ENCODE measurements at regions not wholly inside any gene's neighbourhood (a gene's known extent, or its start where the extent isn't known, plus 50 kb on each side); places are given as distances from the start of the nearest gene placed in this dataset.
"Not testable (repeated sequence)": the region's sequence is repeated elsewhere in the genome, so short reads cannot be mapped to it uniquely, and the experiment has no call there.

GRCh38 chr15:95150466-95150865, 919.1 kb downstream of the MCTP2 start:
- Histone ChIP-seq H3K27me3 (ENCODE audit: insufficient read depth, low read length) (no peaks in the 10 kb centered on the region), H4K8ac (ENCODE audit: low read depth, low read length) (no peak overlapping the region), H3K9ac (ENCODE audit: low read length) (no peak overlapping the region), H4K91ac (ENCODE audit: low read depth, low read length) (no peak overlapping the region), H3K4me1 (ENCODE audit: control insufficient read depth in 1 of 2, insufficient read depth in 2 of 2, low read length in 2 of 2) (no peaks in the 10 kb centered on the region), H3K4me2 (ENCODE audit: low read length) (no peak overlapping the region), H2BK120ac (ENCODE audit: insufficient read depth, low read length, poor library complexity) (no peak overlapping the region), H3K18ac (ENCODE audit: low read length) (no peak overlapping the region), H3K4me3 (ENCODE audit: low read depth, low read length) (no peak overlapping the region), H3K23ac (ENCODE audit: low read length) (no peak overlapping the region), H2AK5ac (ENCODE audit: low read length) (no peak overlapping the region), H3K4ac (ENCODE audit: low read depth, low read length) (no peak overlapping the region), H4K12ac (ENCODE audit: low read depth, low read length) (no peak overlapping the region), H2BK5ac (ENCODE audit: low read depth, low read length, poor library complexity) (no peak overlapping the region), H3K79me2 (ENCODE audit: control insufficient read depth, insufficient read depth, low read length, poor library complexity) (no peaks in the 10 kb centered on the region), H3K9me3 (ENCODE audit: insufficient read depth, low read depth, low read length) (no peaks in the 10 kb centered on the region), H2AFZ (ENCODE audit: insufficient read depth, low read length, poor library complexity) (no peak overlapping the region), H3K27ac (ENCODE audit: low read depth, low read length) (no peak overlapping the region), H3K79me1 (ENCODE audit: low read length) (no peaks in the 10 kb centered on the region), H2BK12ac (ENCODE audit: low read length) (no peak overlapping the region), H3K14ac (ENCODE audit: low read length) (no peak overlapping the region), H3K36me3 (ENCODE audit: control insufficient read depth in 1 of 2, insufficient read depth in 2 of 2, low read length in 2 of 2) (no peaks in the 10 kb centered on the region)
- DNase-seq: no peak
- WGBS (ENCODE audit: extremely low coverage, insufficient coverage, insufficient read length): no CpG with 5 or more reads among the region's 10 CpGs

- Histone ChIP-seq H3K27me3 (ENCODE audit: insufficient read depth, low read length) (no peaks in the 10 kb centered on the region), H3K79me2 (ENCODE audit: control insufficient read depth, insufficient read depth, low read length, poor library complexity) (no peaks in the 10 kb centered on the region), H3K27ac (ENCODE audit: low read depth, low read length) (no peak overlapping the region), H3K14ac (ENCODE audit: low read length) (no peak overlapping the region), H4K8ac (ENCODE audit: low read depth, low read length) (no peak overlapping the region), H2BK5ac (ENCODE audit: low read depth, low read length, poor library complexity) (no peak overlapping the region), H2BK12ac (ENCODE audit: low read length) (no peak overlapping the region), H3K4me1 (ENCODE audit: control insufficient read depth in 1 of 2, insufficient read depth in 2 of 2, low read length in 2 of 2) (no peaks in the 10 kb centered on the region), H2AK5ac (ENCODE audit: low read length) (no peak overlapping the region), H4K12ac (ENCODE audit: low read depth, low read length) (no peak overlapping the region), H3K4me2 (ENCODE audit: low read length) (no peak overlapping the region), H2BK120ac (ENCODE audit: insufficient read depth, low read length, poor library complexity) (no peak overlapping the region), H3K36me3 (ENCODE audit: control insufficient read depth in 1 of 2, insufficient read depth in 2 of 2, low read length in 2 of 2) (no peaks in the 10 kb centered on the region), H3K79me1 (ENCODE audit: low read length) (no peaks in the 10 kb centered on the region), H2AFZ (ENCODE audit: insufficient read depth, low read length, poor library complexity) (no peak overlapping the region), H3K9ac (ENCODE audit: low read length) (no peak overlapping the region), H3K9me3 (ENCODE audit: insufficient read depth, low read depth, low read length) (no peaks in the 10 kb centered on the region), H3K23ac (ENCODE audit: low read length) (no peak overlapping the region), H4K91ac (ENCODE audit: low read depth, low read length) (no peak overlapping the region), H3K4ac (ENCODE audit: low read depth, low read length) (no peak overlapping the region), H3K18ac (ENCODE audit: low read length) (no peak overlapping the region), H3K4me3 (ENCODE audit: low read depth, low read length) (no peak overlapping the region)
- peak in 1 of 2 donors; percentile 56 for DNase-seq
- no CpG with 5 or more reads among the region's 1 CpG for WGBS (ENCODE audit: extremely low coverage, insufficient coverage, insufficient read length)
These were observed 921.4 kb downstream of the MCTP2 start for GRCh38 chr15:95152741-95153140.

- not testable (repeated sequence) for H2AFZ ChIP-seq (ENCODE audit: insufficient read depth, low read length, poor library complexity); H2BK12ac ChIP-seq (ENCODE audit: low read length); H3K4me3 ChIP-seq (ENCODE audit: low read depth, low read length); H2BK120ac ChIP-seq (ENCODE audit: insufficient read depth, low read length, poor library complexity); H3K9ac ChIP-seq (ENCODE audit: low read length); DNase-seq; H3K4me1 ChIP-seq (ENCODE audit: control insufficient read depth in 1 of 2, insufficient read depth in 2 of 2, low read length in 2 of 2); H2BK5ac ChIP-seq (ENCODE audit: low read depth, low read length, poor library complexity); H4K8ac ChIP-seq (ENCODE audit: low read depth, low read length); H3K14ac ChIP-seq (ENCODE audit: low read length); H3K27ac ChIP-seq (ENCODE audit: low read depth, low read length); H3K9me3 ChIP-seq (ENCODE audit: insufficient read depth, low read depth, low read length); H3K79me2 ChIP-seq (ENCODE audit: control insufficient read depth, insufficient read depth, low read length, poor library complexity); H4K91ac ChIP-seq (ENCODE audit: low read depth, low read length); H3K4ac ChIP-seq (ENCODE audit: low read depth, low read length); H3K23ac ChIP-seq (ENCODE audit: low read length); H3K27me3 ChIP-seq (ENCODE audit: insufficient read depth, low read length); H3K4me2 ChIP-seq (ENCODE audit: low read length); H3K18ac ChIP-seq (ENCODE audit: low read length); H3K36me3 ChIP-seq (ENCODE audit: control insufficient read depth in 1 of 2, insufficient read depth in 2 of 2, low read length in 2 of 2); H3K79me1 ChIP-seq (ENCODE audit: low read length); H2AK5ac ChIP-seq (ENCODE audit: low read length); H4K12ac ChIP-seq (ENCODE audit: low read depth, low read length)
- no CpG with 5 or more reads among the region's 2 CpGs for WGBS (ENCODE audit: extremely low coverage, insufficient coverage, insufficient read length)
These were observed 921.8 kb downstream of the MCTP2 start for GRCh38 chr15:95153201-95153600.

GRCh38 chr15:95160316-95160715, 929.0 kb downstream of the MCTP2 start:
- H3K18ac ChIP-seq (ENCODE audit: low read length): no peak overlapping the region
- no peaks in the 10 kb centered on the region for H3K79me1 ChIP-seq (ENCODE audit: low read length)
- no peak overlapping the region for H2BK120ac ChIP-seq (ENCODE audit: insufficient read depth, low read length, poor library complexity)
- no peak overlapping the region for H4K91ac ChIP-seq (ENCODE audit: low read depth, low read length)
- no peak overlapping the region for H3K9ac ChIP-seq (ENCODE audit: low read length)
- no peak overlapping the region for H2BK5ac ChIP-seq (ENCODE audit: low read depth, low read length, poor library complexity)
- H4K12ac ChIP-seq (ENCODE audit: low read depth, low read length): no peak overlapping the region
- DNase-seq: no peak
- H3K23ac ChIP-seq (ENCODE audit: low read length): no peak overlapping the region
- no peaks in the 10 kb centered on the region for H3K36me3 ChIP-seq (ENCODE audit: control insufficient read depth in 1 of 2, insufficient read depth in 2 of 2, low read length in 2 of 2)
- H3K9me3 ChIP-seq (ENCODE audit: insufficient read depth, low read depth, low read length): no peaks in the 10 kb centered on the region
- H3K4me3 ChIP-seq (ENCODE audit: low read depth, low read length): no peak overlapping the region
- H4K8ac ChIP-seq (ENCODE audit: low read depth, low read length): no peak overlapping the region
- no peak overlapping the region for H3K14ac ChIP-seq (ENCODE audit: low read length)
- no peak overlapping the region for H3K4ac ChIP-seq (ENCODE audit: low read depth, low read length)
- no CpG with 5 or more reads among the region's 4 CpGs for WGBS (ENCODE audit: extremely low coverage, insufficient coverage, insufficient read length)
- no peak overlapping the region for H2BK12ac ChIP-seq (ENCODE audit: low read length)
- H3K27me3 ChIP-seq (ENCODE audit: insufficient read depth, low read length): no peaks in the 10 kb centered on the region
- H3K79me2 ChIP-seq (ENCODE audit: control insufficient read depth, insufficient read depth, low read length, poor library complexity): no peaks in the 10 kb centered on the region
- H3K4me2 ChIP-seq (ENCODE audit: low read length): no peak overlapping the region
- H2AK5ac ChIP-seq (ENCODE audit: low read length): no peak overlapping the region
- no peaks in the 10 kb centered on the region for H3K4me1 ChIP-seq (ENCODE audit: control insufficient read depth in 1 of 2, insufficient read depth in 2 of 2, low read length in 2 of 2)
- H2AFZ ChIP-seq (ENCODE audit: insufficient read depth, low read length, poor library complexity): no peak overlapping the region
- no peak overlapping the region for H3K27ac ChIP-seq (ENCODE audit: low read depth, low read length)

All from trophoblast cell (in vitro differentiated cells and primary cell).